BJ (cell line): ENCODE measurements at regions not wholly inside any gene's neighbourhood (a gene's known extent, or its start where the extent isn't known, plus 50 kb on each side); places are given as distances from the start of the nearest gene placed in this dataset.

Source experiments
- CTCF ChIA-PET: fragments of 350-600 bp; formaldehyde crosslinking; extraction: SDS; loops from one replicate; lab custom pipeline; 2021; ENCODE audit warnings: antibody characterized with exemption, inconsistent platforms; lab: Yijun Ruan, JAX
- POLR2A ChIA-PET: fragments of 300-600 bp; sonication (Branson Sonifier 250); formaldehyde crosslinking; extraction: SDS; loops from one replicate; lab custom pipeline; 2021; ENCODE audit warnings: antibody characterized with exemption; lab: Charles Lee
- DNase-seq: peaks from one replicate; pipeline ENCODE4 v3.0.0-alpha.2; 2011; ENCODE audit warnings: low read depth
- H3K27me3 ChIP-seq: 2 replicates; pipeline ENCODE4 v1.6.0; 2011; ENCODE audit warnings: low read length; ENCODE audit not compliant: control insufficient read depth, insufficient read depth
- H3K36me3 ChIP-seq: 2 replicates; pipeline ENCODE4 v1.5.1; 2011; ENCODE audit warnings: low read length; ENCODE audit not compliant: control insufficient read depth, insufficient read depth
- H3K4me3 ChIP-seq: 2 replicates; pipeline ENCODE4 v1.5.1; 2011; ENCODE audit warnings: low read depth, mild to moderate bottlenecking, control low read depth, low read length
- CTCF ChIP-seq: IDR thresholded peaks from 2 replicates; pipeline ENCODE4 v1.5.1; 2011; ENCODE audit warnings: low read depth, mild to moderate bottlenecking, control low read depth, inconsistent platforms, low read length, moderate library complexity; ENCODE audit not compliant: insufficient read depth

DNA sequence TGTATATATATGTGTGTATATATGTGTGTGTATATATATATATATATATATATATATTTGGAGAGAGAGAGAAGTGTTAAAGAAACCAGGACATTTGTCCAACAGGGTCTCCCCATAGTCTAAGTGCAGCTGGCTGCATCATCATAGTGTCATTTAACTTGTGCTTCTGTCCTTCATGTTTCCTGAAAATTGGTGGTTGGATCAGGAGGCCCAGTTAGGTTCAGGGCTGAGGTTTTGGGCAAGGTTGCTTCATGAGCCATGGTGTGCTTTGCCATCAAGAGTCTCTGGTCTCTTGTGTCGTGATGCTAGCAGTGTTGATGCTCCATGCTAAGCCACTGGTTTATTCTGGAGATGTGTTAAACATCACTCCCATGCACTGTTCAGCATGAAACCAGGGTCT lies 85.3 kb downstream of the C16orf95 start:
- no peak for TF ChIP-seq CTCF
- H3K27me3 ChIP-seq, result no peaks in the 10 kb centered on the region
- CTCF ChIA-PET, result no interaction called here
- H3K4me3 ChIP-seq, result no peak overlapping the region
- POLR2A ChIA-PET, result no interaction called here
- H3K36me3 ChIP-seq, result no peaks in the 10 kb centered on the region
- DNase-seq, result no peak

DNA sequence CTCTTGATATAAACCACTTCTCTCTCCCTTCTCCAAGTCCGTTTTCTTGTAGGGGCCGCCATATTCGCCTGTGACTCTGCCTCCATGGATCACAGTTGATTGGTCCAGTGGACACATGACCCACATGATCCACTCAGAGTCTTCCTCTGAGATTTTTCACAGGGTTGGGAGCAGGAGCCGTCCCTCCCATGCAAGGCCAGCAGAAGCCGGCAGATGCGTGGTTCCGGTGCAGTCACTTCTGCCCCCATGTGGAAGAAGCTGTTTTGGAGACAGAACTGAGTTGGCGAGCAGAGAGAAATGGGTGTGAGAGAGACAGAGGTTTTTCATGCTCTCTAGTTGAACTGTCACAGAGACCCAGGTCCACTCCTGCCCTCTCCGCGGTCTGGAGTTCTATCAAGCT lies 83.3 kb downstream of the C16orf95 start:
- Histone ChIP-seq H3K27me3 (no peaks in the 10 kb centered on the region), H3K4me3 (no peak overlapping the region), H3K36me3 (no peaks in the 10 kb centered on the region)
- DNase-seq, result no peak
- TF ChIP-seq CTCF, result peak; percentile 46
- ChIA-PET POLR2A (no interaction called here), CTCF (interaction anchor here (0.8 to 2.0 kb wide), 11 partner anchors 10 to 670 kb away, joined by 3 to 6 read pairs (median 5); no protein-coding TSS in a partner anchor)

DNA sequence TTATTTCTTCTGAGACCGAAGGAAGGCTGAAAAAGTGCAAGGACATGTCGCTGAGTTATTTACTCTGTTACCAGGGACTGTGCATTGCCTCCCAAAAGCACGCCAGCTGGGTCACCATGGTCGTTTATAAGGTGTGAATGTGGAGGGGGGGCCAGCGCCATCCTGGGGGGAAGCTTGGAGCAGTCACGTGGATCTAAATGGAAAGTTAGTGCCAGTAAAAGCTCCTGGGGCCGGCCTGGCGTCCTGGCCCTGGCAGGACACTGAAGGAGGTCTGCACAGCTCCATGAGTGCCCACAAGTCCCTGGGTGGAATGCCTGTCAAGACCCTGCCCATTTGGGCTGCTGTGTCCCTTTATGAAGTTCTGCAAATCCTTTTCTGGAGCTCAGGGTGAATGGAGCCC lies 82.6 kb downstream of the C16orf95 start:
- H3K4me3 ChIP-seq, result no peak overlapping the region
- POLR2A ChIA-PET, result no interaction called here

DNA sequence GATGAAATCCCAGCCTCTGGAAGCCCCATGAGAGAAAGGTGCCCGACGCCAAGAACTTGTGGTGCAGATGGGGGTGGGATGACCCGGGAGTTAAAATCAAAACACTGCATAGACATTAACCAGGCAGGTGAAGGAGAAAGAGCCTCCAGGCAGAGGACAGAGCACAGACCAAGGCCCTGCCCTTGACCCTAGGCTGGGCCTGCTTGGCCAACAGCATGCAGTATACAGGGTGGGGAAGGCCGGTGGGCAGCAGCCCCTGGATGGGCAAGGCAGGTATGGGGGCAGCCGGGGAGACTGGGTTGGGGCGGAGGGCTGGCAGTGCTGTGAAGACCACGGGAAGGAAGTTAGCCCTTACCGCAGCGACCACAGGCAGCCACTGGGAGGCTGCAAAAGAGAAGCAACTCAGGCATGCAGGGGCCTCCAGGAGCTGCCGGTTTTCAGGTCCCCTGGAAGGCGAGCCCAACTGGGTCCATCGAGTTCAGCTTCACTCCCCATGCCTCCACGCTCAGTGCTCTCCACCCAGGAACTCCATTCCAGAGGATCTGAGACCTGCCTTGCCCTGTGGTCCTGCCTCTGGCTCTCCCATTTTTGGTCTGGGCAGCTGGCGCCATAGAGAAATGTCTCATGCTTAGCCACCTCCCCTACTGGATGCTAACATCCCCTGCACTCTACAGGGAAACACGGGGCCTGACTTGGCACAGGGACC lies 81.2 kb downstream of the C16orf95 start:
- no peak for TF ChIP-seq CTCF
- no peaks in the 10 kb centered on the region for H3K27me3 ChIP-seq
- no peaks in the 10 kb centered on the region for H3K36me3 ChIP-seq
- no peak overlapping the region for H3K4me3 ChIP-seq
- ChIA-PET CTCF (interaction anchor here (0.7 kb wide), 1 partner anchor 9 kb away, joined by 3 read pairs; no protein-coding TSS in a partner anchor), POLR2A (no interaction called here)
- DNase-seq, result no peak

More for the DNA sequence above, 82.6 kb downstream of the C16orf95 start:
- CTCF ChIA-PET, result interaction anchor here (0.8 to 2.0 kb wide), 10 partner anchors 9 to 670 kb away, joined by 3 to 6 read pairs (median 5); no protein-coding TSS in a partner anchor
- DNase-seq, result no peak
- no peak for TF ChIP-seq CTCF
- Histone ChIP-seq H3K27me3 (no peaks in the 10 kb centered on the region), H3K36me3 (no peaks in the 10 kb centered on the region)

- Histone ChIP-seq H3K27me3 (no peaks in the 10 kb centered on the region), H3K36me3 (no peaks in the 10 kb centered on the region), H3K4me3 (no peak overlapping the region)
- ChIA-PET POLR2A (no interaction called here), CTCF (interaction anchor here (0.7 kb wide), 1 partner anchor 8 kb away, joined by 3 read pairs; no protein-coding TSS in a partner anchor)
- DNase-seq, result no peak
- no peak for TF ChIP-seq CTCF
Observed at GRCh38 chr16:87236516-87237115, 80.6 kb downstream of the C16orf95 start.
